Kidney capillary endothelial cell (primary cell): ENCODE measurements at regions not wholly inside any gene's neighbourhood (a gene's known extent, or its start where the extent isn't known, plus 50 kb on each side); places are given as distances from the start of the nearest gene placed in this dataset.
"Not testable (repeated sequence)": the region's sequence is repeated elsewhere in the genome, so short reads cannot be mapped to it uniquely, and the experiment has no call there.

Experiments used
- DNase-seq: peaks from one replicate; pipeline ENCODE4 v3.0.0-alpha.2; 2018; ENCODE audit warnings: low spot score

- no peak for DNase-seq
Measured at GRCh38 chr4:72876946-72877345, 192.6 kb downstream of the COX18 start.

- no peak for DNase-seq
Measured at GRCh38 chr4:72875545-72875944, 194.0 kb downstream of the COX18 start.

GRCh38 chr4:72875138-72875537, 194.4 kb downstream of the COX18 start:
- DNase-seq: no peak

- DNase-seq: no peak
Measured at GRCh38 chr4:72864898-72865297, 204.6 kb downstream of the COX18 start.

- DNase-seq: not testable (repeated sequence)
Measured at GRCh38 chr4:72864277-72864676, 205.2 kb downstream of the COX18 start.

- DNase-seq: no peak
Measured at GRCh38 chr4:72860766-72861165, 208.8 kb downstream of the COX18 start.

GRCh38 chr4:72858328-72858727, 211.2 kb downstream of the COX18 start:
- DNase-seq: no peak

- no peak for DNase-seq
Measured at GRCh38 chr4:72857787-72858186, 211.7 kb downstream of the COX18 start.

- DNase-seq: no peak
Measured at GRCh38 chr4:72857216-72857615, 212.3 kb downstream of the COX18 start.

- DNase-seq: no peak
Measured at GRCh38 chr4:72846280-72847111, 223.0 kb downstream of the COX18 start.

GRCh38 chr4:72843466-72843865, 226.1 kb downstream of the COX18 start:
- no peak for DNase-seq

- DNase-seq: no peak
Measured at GRCh38 chr4:72842323-72842722, 227.2 kb downstream of the COX18 start.

- not testable (repeated sequence) for DNase-seq
Measured at GRCh38 chr4:72840166-72840565, 229.3 kb downstream of the COX18 start.

GRCh38 chr4:72828864-72829263, 240.7 kb downstream of the COX18 start:
- no peak for DNase-seq

GRCh38 chr4:72827968-72828367, 241.5 kb downstream of the COX18 start:
- DNase-seq: no peak

GRCh38 chr4:72820107-72820506, 249.4 kb downstream of the COX18 start:
- no peak for DNase-seq

GRCh38 chr4:72817012-72817411, 248.0 kb upstream of the ADAMTS3 start:
- DNase-seq: no peak

- DNase-seq: no peak
Measured at GRCh38 chr4:72814241-72814640, 245.2 kb upstream of the ADAMTS3 start.

- DNase-seq: no peak
Measured at GRCh38 chr4:72809208-72809607, 240.2 kb upstream of the ADAMTS3 start.

GRCh38 chr4:72805284-72805683, 236.3 kb upstream of the ADAMTS3 start:
- no peak for DNase-seq

GRCh38 chr4:72797486-72797885, 228.5 kb upstream of the ADAMTS3 start:
- no peak for DNase-seq

- DNase-seq: no peak
Measured at GRCh38 chr4:72791054-72791453, 222.0 kb upstream of the ADAMTS3 start.

GRCh38 chr4:72786401-72786990, 217.5 kb upstream of the ADAMTS3 start:
- DNase-seq: no peak

GRCh38 chr4:72779241-72779640, 210.2 kb upstream of the ADAMTS3 start:
- no peak for DNase-seq
